ENCODE measurements at regions not wholly inside any gene's neighbourhood (a gene's known extent, or its start where the extent isn't known, plus 50 kb on each side); places are given as distances from the start of the nearest gene placed in this dataset.

GRCh38 chr10:10772874-10773508 lies 244.7 kb upstream of the CELF2 start:
- H3K27me3 ChIP-seq (ENCODE audit: control insufficient read depth, insufficient read depth, low read length): no peaks in the 10 kb centered on the region
- no peaks in the 10 kb centered on the region for H3K9me3 ChIP-seq (ENCODE audit: control insufficient read depth, insufficient read depth, low read length)
- H3K4me3 ChIP-seq (ENCODE audit: low read length): no peak overlapping the region
- no peaks in the 10 kb centered on the region for H3K36me3 ChIP-seq (ENCODE audit: control insufficient read depth, insufficient read depth, low read length)
- no peaks in the 10 kb centered on the region for H3K4me1 ChIP-seq (ENCODE audit: control insufficient read depth, insufficient read depth, low read length)
- no peak for DNase-seq (ENCODE audit: low read depth, low spot score)
- 100% methylated on average over 1 of the region's 6 CpGs for WGBS (ENCODE audit: insufficient coverage, insufficient read length)
- no peak overlapping the region for H3K27ac ChIP-seq (ENCODE audit: low read length)

- no CpG with 5 or more reads among the region's 9 CpGs for WGBS (ENCODE audit: insufficient coverage, insufficient read length)
- DNase-seq (ENCODE audit: low read depth, low spot score): no peak
- Histone ChIP-seq H3K27ac (ENCODE audit: low read length) (no peak overlapping the region), H3K4me3 (ENCODE audit: low read length) (no peak overlapping the region), H3K27me3 (ENCODE audit: control insufficient read depth, insufficient read depth, low read length) (no peaks in the 10 kb centered on the region), H3K9me3 (ENCODE audit: control insufficient read depth, insufficient read depth, low read length) (no peaks in the 10 kb centered on the region), H3K4me1 (ENCODE audit: control insufficient read depth, insufficient read depth, low read length) (no peaks in the 10 kb centered on the region), H3K36me3 (ENCODE audit: control insufficient read depth, insufficient read depth, low read length) (no peaks in the 10 kb centered on the region)
Observed at GRCh38 chr10:10774416-10774815, 243.3 kb upstream of the CELF2 start.

- no peaks in the 10 kb centered on the region for H3K36me3 ChIP-seq (ENCODE audit: control insufficient read depth, insufficient read depth, low read length)
- WGBS (ENCODE audit: insufficient coverage, insufficient read length): no CpG with 5 or more reads among the region's 9 CpGs
- no peak for DNase-seq (ENCODE audit: low read depth, low spot score)
- no peaks in the 10 kb centered on the region for H3K9me3 ChIP-seq (ENCODE audit: control insufficient read depth, insufficient read depth, low read length)
- no peak overlapping the region for H3K4me3 ChIP-seq (ENCODE audit: low read length)
- H3K27me3 ChIP-seq (ENCODE audit: control insufficient read depth, insufficient read depth, low read length): no peaks in the 10 kb centered on the region
- H3K27ac ChIP-seq (ENCODE audit: low read length): no peak overlapping the region
- H3K4me1 ChIP-seq (ENCODE audit: control insufficient read depth, insufficient read depth, low read length): no peaks in the 10 kb centered on the region
Observed at GRCh38 chr10:10776363-10776762, 241.3 kb upstream of the CELF2 start.

- Histone ChIP-seq H3K27me3 (ENCODE audit: control insufficient read depth, insufficient read depth, low read length) (no peaks in the 10 kb centered on the region), H3K36me3 (ENCODE audit: control insufficient read depth, insufficient read depth, low read length) (no peaks in the 10 kb centered on the region), H3K4me3 (ENCODE audit: low read length) (no peak overlapping the region), H3K9me3 (ENCODE audit: control insufficient read depth, insufficient read depth, low read length) (no peaks in the 10 kb centered on the region), H3K4me1 (ENCODE audit: control insufficient read depth, insufficient read depth, low read length) (no peaks in the 10 kb centered on the region), H3K27ac (ENCODE audit: low read length) (no peak overlapping the region)
- DNase-seq (ENCODE audit: low read depth, low spot score): no peak
- 100% methylated on average over 2 of the region's 5 CpGs for WGBS (ENCODE audit: insufficient coverage, insufficient read length)
Observed at GRCh38 chr10:10777279-10777678, 240.4 kb upstream of the CELF2 start.

- H3K27me3 ChIP-seq (ENCODE audit: control insufficient read depth, insufficient read depth, low read length): no peaks in the 10 kb centered on the region
- no peaks in the 10 kb centered on the region for H3K4me1 ChIP-seq (ENCODE audit: control insufficient read depth, insufficient read depth, low read length)
- no peak overlapping the region for H3K4me3 ChIP-seq (ENCODE audit: low read length)
- DNase-seq (ENCODE audit: low read depth, low spot score): no peak
- H3K27ac ChIP-seq (ENCODE audit: low read length): no peak overlapping the region
- no CpG with 5 or more reads among the region's 5 CpGs for WGBS (ENCODE audit: insufficient coverage, insufficient read length)
- H3K9me3 ChIP-seq (ENCODE audit: control insufficient read depth, insufficient read depth, low read length): no peaks in the 10 kb centered on the region
- H3K36me3 ChIP-seq (ENCODE audit: control insufficient read depth, insufficient read depth, low read length): no peaks in the 10 kb centered on the region
Observed at GRCh38 chr10:10777723-10778122, 239.9 kb upstream of the CELF2 start.

- Histone ChIP-seq H3K4me3 (ENCODE audit: low read length) (no peak overlapping the region), H3K27ac (ENCODE audit: low read length) (no peak overlapping the region), H3K9me3 (ENCODE audit: control insufficient read depth, insufficient read depth, low read length) (no peaks in the 10 kb centered on the region), H3K27me3 (ENCODE audit: control insufficient read depth, insufficient read depth, low read length) (no peaks in the 10 kb centered on the region), H3K4me1 (ENCODE audit: control insufficient read depth, insufficient read depth, low read length) (no peaks in the 10 kb centered on the region), H3K36me3 (ENCODE audit: control insufficient read depth, insufficient read depth, low read length) (no peaks in the 10 kb centered on the region)
- WGBS (ENCODE audit: insufficient coverage, insufficient read length): no CpG with 5 or more reads among the region's 2 CpGs
- DNase-seq (ENCODE audit: low read depth, low spot score): no peak
Observed at GRCh38 chr10:10778959-10779358, 238.7 kb upstream of the CELF2 start.

GRCh38 chr10:10779511-10779910 lies 238.2 kb upstream of the CELF2 start:
- H3K9me3 ChIP-seq (ENCODE audit: control insufficient read depth, insufficient read depth, low read length): no peaks in the 10 kb centered on the region
- H3K27ac ChIP-seq (ENCODE audit: low read length): no peak overlapping the region
- H3K27me3 ChIP-seq (ENCODE audit: control insufficient read depth, insufficient read depth, low read length): no peaks in the 10 kb centered on the region
- DNase-seq (ENCODE audit: low read depth, low spot score): no peak
- no peaks in the 10 kb centered on the region for H3K36me3 ChIP-seq (ENCODE audit: control insufficient read depth, insufficient read depth, low read length)
- no CpG with 5 or more reads among the region's 3 CpGs for WGBS (ENCODE audit: insufficient coverage, insufficient read length)
- H3K4me1 ChIP-seq (ENCODE audit: control insufficient read depth, insufficient read depth, low read length): no peaks in the 10 kb centered on the region
- no peak overlapping the region for H3K4me3 ChIP-seq (ENCODE audit: low read length)

GRCh38 chr10:10780746-10781145 lies 236.9 kb upstream of the CELF2 start:
- H3K4me3 ChIP-seq (ENCODE audit: low read length): no peak overlapping the region

GRCh38 chr10:10782603-10783002 lies 235.1 kb upstream of the CELF2 start:
- no peak overlapping the region for H3K4me3 ChIP-seq (ENCODE audit: low read length)
- no CpG with 5 or more reads among the region's 5 CpGs for WGBS (ENCODE audit: insufficient coverage, insufficient read length)
- H3K9me3 ChIP-seq (ENCODE audit: control insufficient read depth, insufficient read depth, low read length): no peaks in the 10 kb centered on the region
- no peaks in the 10 kb centered on the region; the same call in 1 of the 2 replicates for H3K4me1 ChIP-seq (ENCODE audit: control insufficient read depth, insufficient read depth, low read length)
- H3K36me3 ChIP-seq (ENCODE audit: control insufficient read depth, insufficient read depth, low read length): no peaks in the 10 kb centered on the region
- no peak overlapping the region for H3K27ac ChIP-seq (ENCODE audit: low read length)
- DNase-seq (ENCODE audit: low read depth, low spot score): no peak
- no peaks in the 10 kb centered on the region for H3K27me3 ChIP-seq (ENCODE audit: control insufficient read depth, insufficient read depth, low read length)

More at GRCh38 chr10:10780746-10781145, 236.9 kb upstream of the CELF2 start:
- no peak overlapping the region for H3K27ac ChIP-seq (ENCODE audit: low read length)
- H3K27me3 ChIP-seq (ENCODE audit: control insufficient read depth, insufficient read depth, low read length): no peaks in the 10 kb centered on the region
- no peaks in the 10 kb centered on the region for H3K36me3 ChIP-seq (ENCODE audit: control insufficient read depth, insufficient read depth, low read length)
- no peaks in the 10 kb centered on the region for H3K9me3 ChIP-seq (ENCODE audit: control insufficient read depth, insufficient read depth, low read length)
- H3K4me1 ChIP-seq (ENCODE audit: control insufficient read depth, insufficient read depth, low read length): no peaks in the 10 kb centered on the region; the same call in 1 of the 2 replicates
- no peak for DNase-seq (ENCODE audit: low read depth, low spot score)
- WGBS (ENCODE audit: insufficient coverage, insufficient read length): no CpG with 5 or more reads among the region's 3 CpGs

- no peaks in the 10 kb centered on the region; the same call in 1 of the 2 replicates for H3K4me1 ChIP-seq (ENCODE audit: control insufficient read depth, insufficient read depth, low read length)
- H3K27ac ChIP-seq (ENCODE audit: low read length): no peak overlapping the region
- no peaks in the 10 kb centered on the region; the same call in 1 of the 2 replicates for H3K27me3 ChIP-seq (ENCODE audit: control insufficient read depth, insufficient read depth, low read length)
- H3K4me3 ChIP-seq (ENCODE audit: low read length): no peak overlapping the region
- no peak for DNase-seq (ENCODE audit: low read depth, low spot score)
- no peaks in the 10 kb centered on the region for H3K36me3 ChIP-seq (ENCODE audit: control insufficient read depth, insufficient read depth, low read length)
- H3K9me3 ChIP-seq (ENCODE audit: control insufficient read depth, insufficient read depth, low read length): no peaks in the 10 kb centered on the region
Observed at GRCh38 chr10:10785627-10786026, 232.0 kb upstream of the CELF2 start.

All from iPS DF 6.9 (cell line).